ENCODE measurements at regions not wholly inside any gene's neighbourhood (a gene's known extent, or its start where the extent isn't known, plus 50 kb on each side); places are given as distances from the start of the nearest gene placed in this dataset.
"Not testable (repeated sequence)": the region's sequence is repeated elsewhere in the genome, so short reads cannot be mapped to it uniquely, and the experiment has no call there.

- no peak for DNase-seq (ENCODE audit: low spot score)
- no peak for FAIRE-seq
Measured at GRCh38 chr1:95584315-95584714, 350.3 kb downstream of the RWDD3 start.

- DNase-seq (ENCODE audit: low spot score) (no peak), FAIRE-seq (no peak)
Measured at GRCh38 chr1:95604771-95605170, 370.8 kb downstream of the RWDD3 start.

GRCh38 chr1:95614197-95614596 is 380.2 kb downstream of the RWDD3 start:
- no peak for FAIRE-seq
- no peak for DNase-seq (ENCODE audit: low spot score)

- DNase-seq (ENCODE audit: low spot score): no peak
- no peak for FAIRE-seq
Measured at GRCh38 chr1:95615421-95615820, 381.4 kb downstream of the RWDD3 start.

GRCh38 chr1:95620076-95620475 is 386.1 kb downstream of the RWDD3 start:
- FAIRE-seq (no peak), DNase-seq (ENCODE audit: low spot score) (no peak)

GRCh38 chr1:95622609-95623008 is 388.6 kb downstream of the RWDD3 start:
- no peak for DNase-seq (ENCODE audit: low spot score)
- no peak for FAIRE-seq

GRCh38 chr1:95625224-95625623 is 391.2 kb downstream of the RWDD3 start:
- DNase-seq (ENCODE audit: low spot score) (no peak), FAIRE-seq (no peak)

- no peak for DNase-seq (ENCODE audit: low spot score)
- no peak for FAIRE-seq
Measured at GRCh38 chr1:95627244-95627643, 393.2 kb downstream of the RWDD3 start.

GRCh38 chr1:95631695-95632094 is 397.7 kb downstream of the RWDD3 start:
- DNase-seq (ENCODE audit: low spot score) (no peak), FAIRE-seq (no peak)

- DNase-seq (ENCODE audit: low spot score) (no peak), FAIRE-seq (no peak)
Measured at GRCh38 chr1:95635811-95636210, 401.8 kb downstream of the RWDD3 start.

GRCh38 chr1:95636897-95637296 is 402.9 kb downstream of the RWDD3 start:
- DNase-seq (ENCODE audit: low spot score): no peak
- FAIRE-seq: no peak

GRCh38 chr1:95640746-95641145 is 406.7 kb downstream of the RWDD3 start:
- DNase-seq (ENCODE audit: low spot score) (no peak), FAIRE-seq (no peak)

GRCh38 chr1:95641386-95641785 is 407.4 kb downstream of the RWDD3 start:
- DNase-seq (ENCODE audit: low spot score): no peak
- no peak for FAIRE-seq

GRCh38 chr1:95642035-95642434 is 408.0 kb downstream of the RWDD3 start:
- FAIRE-seq (no peak), DNase-seq (ENCODE audit: low spot score) (no peak)

GRCh38 chr1:95643071-95643470 is 409.1 kb downstream of the RWDD3 start:
- FAIRE-seq: no peak
- DNase-seq (ENCODE audit: low spot score): no peak

GRCh38 chr1:95645126-95645525 is 411.1 kb downstream of the RWDD3 start:
- FAIRE-seq: not testable (repeated sequence)

GRCh38 chr1:95650631-95651030 is 416.6 kb downstream of the RWDD3 start:
- no peak for DNase-seq (ENCODE audit: low spot score)
- no peak for FAIRE-seq

More at GRCh38 chr1:95645126-95645525, 411.1 kb downstream of the RWDD3 start:
- not testable (repeated sequence) for DNase-seq (ENCODE audit: low spot score)

- no peak for FAIRE-seq
- DNase-seq (ENCODE audit: low spot score): no peak
Measured at GRCh38 chr1:95652423-95652965, 418.5 kb downstream of the RWDD3 start.

- DNase-seq (ENCODE audit: low spot score) (no peak), FAIRE-seq (no peak)
Measured at GRCh38 chr1:95653618-95654017, 419.6 kb downstream of the RWDD3 start.

GRCh38 chr1:95655321-95656020 is 421.5 kb downstream of the RWDD3 start:
- no peak for FAIRE-seq
- no peak for DNase-seq (ENCODE audit: low spot score)

- FAIRE-seq (no peak), DNase-seq (ENCODE audit: low spot score) (no peak)
Measured at GRCh38 chr1:95657248-95657647, 423.2 kb downstream of the RWDD3 start.

GRCh38 chr1:95659166-95659565 is 425.2 kb downstream of the RWDD3 start:
- DNase-seq (ENCODE audit: low spot score) (no peak), FAIRE-seq (no peak)

- DNase-seq (ENCODE audit: low spot score) (no peak), FAIRE-seq (no peak)
Measured at GRCh38 chr1:95659588-95659987, 425.6 kb downstream of the RWDD3 start.

Measured in RCC 7860 (cell line).